ENCODE measurements at regions not wholly inside any gene's neighbourhood (a gene's known extent, or its start where the extent isn't known, plus 50 kb on each side); places are given as distances from the start of the nearest gene placed in this dataset.
"Not testable (repeated sequence)": the region's sequence is repeated elsewhere in the genome, so short reads cannot be mapped to it uniquely, and the experiment has no call there.

DNA sequence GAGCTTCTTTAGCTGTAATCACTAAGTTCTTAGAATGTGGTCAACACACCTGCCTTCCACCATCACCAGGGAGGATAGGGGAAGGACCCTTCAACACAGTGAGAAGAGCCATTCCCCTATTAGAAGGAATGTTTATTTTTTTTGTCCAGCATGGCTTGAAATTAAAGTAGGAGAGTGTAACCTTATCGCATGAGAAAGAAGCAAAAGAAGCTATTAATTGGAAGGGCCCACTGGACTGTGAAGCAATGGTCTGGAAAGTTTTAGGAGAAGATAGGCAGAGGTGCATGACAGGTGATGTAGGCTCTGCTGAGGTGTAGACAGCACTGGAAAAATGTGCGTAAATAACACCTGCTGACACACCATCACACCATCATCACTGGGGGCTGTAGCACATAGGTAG is 1526.0 kb downstream of the MAT2B start:
- no peak for DNase-seq

DNA sequence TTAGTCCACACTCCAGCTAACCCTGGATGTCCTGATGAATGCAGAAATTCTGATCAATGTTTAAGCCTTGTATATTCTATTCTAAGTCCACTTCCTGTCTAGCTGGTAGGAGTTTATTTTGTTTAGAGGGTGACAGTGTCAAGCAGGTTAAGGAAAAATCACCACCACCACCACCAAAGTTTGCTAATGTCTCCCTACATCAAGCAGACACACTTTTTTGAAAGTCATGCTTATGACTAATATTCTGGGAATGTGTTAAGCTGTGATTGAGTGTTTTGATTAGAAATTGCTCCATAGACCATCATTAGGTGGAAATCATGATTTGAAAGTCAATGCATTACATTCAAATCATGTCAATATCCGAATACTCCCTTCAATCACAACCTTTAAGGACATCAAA is 1530.1 kb downstream of the MAT2B start:
- no peak for DNase-seq

DNA sequence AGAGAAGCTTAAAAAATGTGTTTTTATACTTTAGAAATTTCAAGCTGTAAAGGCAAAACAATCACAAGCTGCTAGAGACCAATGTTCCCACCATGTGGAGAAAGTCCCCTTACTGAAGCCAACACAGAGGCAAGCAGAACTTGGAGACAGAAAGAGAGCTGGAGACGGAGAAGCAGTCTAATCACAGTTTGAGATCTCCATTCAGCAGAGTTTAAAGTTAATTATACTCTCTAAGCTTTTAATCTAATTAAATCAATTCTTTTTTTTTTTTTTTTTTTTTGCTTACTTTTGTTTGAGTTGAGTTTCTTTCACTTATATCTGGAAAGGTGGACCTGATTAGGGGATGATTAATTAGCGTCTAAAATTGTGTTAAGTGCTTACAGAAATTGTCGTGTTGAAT is 1534.3 kb downstream of the MAT2B start:
- no peak for DNase-seq

DNA sequence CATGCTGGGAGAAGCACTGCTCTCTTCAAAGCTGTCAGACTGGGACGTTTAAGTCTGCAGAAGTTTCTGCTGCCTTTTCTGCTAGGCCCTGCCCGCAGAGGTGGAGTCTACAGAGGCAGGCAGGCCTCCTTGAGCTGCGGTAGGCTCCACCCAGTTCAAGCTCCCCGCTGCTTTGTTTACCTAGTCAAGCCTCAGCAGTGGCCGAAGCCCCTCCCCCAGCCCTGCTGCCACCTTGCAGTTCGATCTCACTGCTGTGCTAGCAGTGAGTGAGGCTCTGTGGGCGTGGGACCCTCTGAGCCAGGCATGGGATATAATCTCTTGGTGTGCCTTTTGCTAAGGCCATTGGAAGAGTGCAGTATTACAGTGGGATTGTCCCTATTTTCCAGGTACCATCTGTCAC is 1540.5 kb downstream of the MAT2B start:
- DNase-seq, result not testable (repeated sequence)

DNA sequence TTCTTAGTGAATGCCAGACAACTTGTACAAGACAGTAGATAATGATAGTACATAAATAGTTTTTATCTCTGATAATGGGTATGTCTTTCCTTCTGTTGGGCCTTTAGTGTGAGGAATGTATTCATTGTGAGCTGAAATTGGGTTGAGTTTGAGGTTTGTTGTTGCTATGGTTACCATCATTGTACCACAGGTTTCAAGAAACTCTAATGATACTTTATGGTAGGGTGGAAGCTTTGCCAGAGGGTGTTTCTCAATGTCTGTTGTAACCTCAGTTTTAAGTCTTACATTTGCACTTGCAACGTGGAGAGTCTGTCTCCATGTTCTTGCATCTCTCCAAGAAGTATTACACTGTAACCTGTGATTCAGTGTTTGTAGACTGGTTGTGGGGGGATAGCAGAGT is 1550.1 kb downstream of the MAT2B start:
- DNase-seq, result no peak

DNA sequence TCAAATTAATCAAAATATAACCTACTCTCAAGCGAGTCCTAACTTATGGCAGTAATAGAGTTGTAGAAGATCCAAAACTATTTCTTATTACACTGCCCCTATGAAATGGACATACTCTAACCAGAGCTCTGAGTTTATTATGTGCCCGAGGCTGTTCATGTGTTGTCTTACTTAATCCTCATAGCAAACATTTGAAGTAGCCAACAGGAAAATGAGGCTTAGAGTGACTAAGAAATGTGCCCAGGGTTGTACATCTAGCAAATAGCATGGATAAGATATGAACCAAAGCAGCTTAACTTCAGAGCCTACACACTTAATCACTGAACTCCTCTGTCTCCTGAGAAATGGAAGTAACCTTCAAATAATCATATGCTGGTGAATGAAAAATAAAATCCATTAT is 1551.7 kb downstream of the MAT2B start:
- DNase-seq, result no peak

DNA sequence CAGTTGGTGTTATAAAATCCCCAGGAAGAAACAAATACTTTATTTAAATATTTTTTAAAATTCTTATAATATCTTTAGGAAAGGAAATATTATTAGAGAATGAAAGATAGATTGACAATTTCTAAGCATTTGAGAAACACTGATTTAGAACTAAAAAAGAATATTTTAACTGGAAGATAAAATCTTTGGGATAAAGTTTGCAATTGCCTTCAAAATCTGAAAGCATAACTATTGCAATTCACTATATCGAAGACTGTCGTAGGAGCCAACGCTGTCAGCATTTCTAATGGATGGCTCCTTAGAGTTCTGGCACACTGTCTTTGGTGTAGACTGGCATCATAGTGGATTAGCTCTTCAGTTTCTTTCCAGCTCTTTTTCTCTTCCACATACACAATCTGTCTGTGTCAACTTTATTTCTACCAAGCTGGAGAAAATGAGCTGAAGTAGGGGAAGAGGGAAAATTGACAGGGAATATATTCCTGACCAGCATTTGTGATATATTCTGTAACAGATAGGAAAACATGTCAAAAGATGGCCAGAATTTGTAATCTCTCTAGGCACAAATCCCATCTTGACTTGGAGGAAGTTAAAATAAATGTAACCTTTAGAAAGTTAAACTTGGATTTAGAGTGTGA is 1561.4 kb downstream of the MAT2B start:
- DNase-seq, result no peak

DNA sequence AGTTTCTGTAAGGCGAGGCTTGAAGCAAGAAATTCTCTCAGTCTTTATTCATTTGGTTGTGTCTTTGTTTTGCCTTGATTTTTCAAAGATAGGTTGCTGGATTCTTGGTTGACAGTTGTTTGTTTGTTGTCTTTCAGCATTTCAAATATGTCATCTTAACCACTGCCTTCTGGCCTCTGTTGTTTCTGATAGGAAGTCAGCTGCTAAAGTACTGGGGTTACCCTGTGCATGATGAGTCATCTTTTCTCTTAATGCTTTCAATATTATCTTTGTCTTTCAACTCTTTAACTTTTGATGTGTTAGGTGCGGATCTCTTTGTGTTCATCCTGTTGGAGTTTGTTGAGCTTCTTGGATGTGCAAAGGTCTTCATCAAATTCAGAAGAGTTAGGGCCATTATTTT is 1571.3 kb downstream of the MAT2B start:
- no peak for DNase-seq

DNA sequence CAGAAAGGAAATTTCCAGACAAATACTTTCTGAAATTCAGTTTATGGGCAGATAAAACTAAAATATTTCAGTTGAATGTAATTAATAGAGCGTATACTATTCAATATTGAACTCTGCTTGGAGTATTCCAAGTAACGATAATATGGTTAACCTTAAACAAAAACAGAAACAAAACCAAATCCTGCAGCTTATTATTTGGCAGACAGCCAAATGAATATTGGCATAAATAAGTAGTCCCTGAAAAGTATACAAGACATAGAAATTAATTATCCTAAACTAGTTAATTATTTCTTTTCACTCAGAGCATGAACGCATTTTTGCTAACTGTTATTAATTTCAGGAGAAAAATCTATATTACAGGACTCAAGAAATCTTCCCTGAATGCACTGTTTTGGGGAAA is 1574.0 kb downstream of the MAT2B start:
- no peak for DNase-seq

DNA sequence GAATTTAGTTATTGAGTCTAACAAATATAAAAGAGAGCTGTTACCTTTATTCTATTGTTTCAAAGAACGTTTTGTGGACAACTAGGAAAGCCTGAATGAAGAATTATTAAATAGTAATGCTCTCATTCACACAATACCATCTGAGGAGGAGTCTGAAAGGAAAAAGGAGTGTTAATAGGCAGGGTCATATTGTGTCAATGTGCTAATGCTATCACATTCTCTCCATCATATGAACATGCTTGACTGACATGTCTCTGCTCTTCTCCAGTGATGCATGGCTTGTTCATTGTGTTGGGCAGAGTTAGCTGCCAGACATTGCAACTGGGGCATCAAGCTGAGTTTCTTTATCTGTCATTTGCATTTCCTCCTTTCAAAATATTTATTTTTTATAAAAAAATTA is 1578.0 kb downstream of the MAT2B start:
- DNase-seq, result no peak

DNA sequence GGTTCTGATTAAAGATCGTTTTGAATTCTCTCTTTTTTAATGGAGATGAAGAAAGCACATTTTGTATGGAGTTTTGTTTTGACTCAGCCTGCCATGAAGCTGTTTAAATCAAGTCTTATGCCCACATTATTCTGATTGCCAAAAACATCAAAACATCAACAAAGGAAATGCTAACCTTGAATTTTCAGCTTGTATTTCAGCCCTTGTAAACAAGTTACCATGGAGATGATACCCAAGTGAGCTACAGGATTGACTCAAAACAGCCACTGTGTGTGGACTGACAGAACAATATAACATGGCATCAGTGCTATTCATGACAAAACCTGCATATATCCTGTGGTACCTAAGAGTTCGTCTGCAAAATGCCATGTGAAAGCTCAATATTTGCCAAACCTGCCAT is 1581.0 kb downstream of the MAT2B start:
- DNase-seq, result no peak

DNA sequence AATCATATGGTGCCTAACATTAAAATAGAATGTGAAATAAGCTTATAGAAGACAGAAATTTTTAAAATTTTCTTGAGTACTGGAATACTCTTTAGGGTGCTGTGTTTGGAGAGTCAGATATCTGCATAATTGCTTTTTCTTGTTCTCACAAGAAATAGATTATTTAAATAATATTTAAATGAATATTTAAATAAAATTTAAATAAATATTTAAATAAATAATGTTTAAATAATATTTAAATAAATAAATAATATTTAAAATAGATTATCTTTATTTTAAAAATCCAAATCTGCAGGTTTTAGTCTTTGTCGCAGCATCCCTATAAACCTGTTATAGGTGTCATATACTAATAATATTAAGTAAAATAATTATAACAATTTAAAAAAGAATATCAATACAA is 1589.4 kb downstream of the MAT2B start:
- no peak for DNase-seq

DNA sequence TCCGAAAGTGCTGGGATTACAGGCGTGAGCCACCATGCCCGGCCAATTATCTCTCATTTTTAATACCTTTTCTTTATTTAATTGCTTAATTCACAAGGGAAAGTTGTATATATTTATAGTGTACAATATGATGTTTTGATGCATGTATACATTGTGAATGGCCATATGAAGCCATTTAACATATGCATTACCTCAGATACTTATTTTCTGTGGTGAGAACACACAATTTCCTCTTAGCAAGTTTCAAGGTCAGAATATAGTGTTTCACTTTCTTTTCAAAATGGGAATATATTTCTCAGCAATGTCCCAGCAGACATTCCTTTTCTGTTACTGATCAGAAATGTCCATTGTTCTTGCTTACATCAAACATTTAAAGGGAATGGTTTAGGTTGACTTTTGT is 1596.3 kb downstream of the MAT2B start:
- DNase-seq, result no peak

DNA sequence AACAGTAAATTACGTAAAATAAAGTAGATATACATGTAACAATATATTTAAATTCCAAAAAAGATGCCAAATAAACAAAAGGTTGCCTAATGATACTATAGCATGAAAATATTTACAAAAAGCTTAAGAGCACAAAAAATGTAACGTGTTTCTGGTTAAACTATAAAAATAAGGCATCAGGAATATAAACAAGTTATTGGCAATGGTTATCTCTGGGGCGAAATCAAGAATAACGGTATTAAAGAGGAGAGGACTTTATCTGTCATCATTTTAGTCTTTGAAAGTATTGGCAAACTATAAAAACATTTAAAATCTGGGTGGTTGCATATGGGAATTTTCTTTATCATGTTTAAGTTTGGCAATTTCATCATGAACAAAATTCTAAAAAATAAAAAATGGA is 1599.2 kb downstream of the MAT2B start:
- DNase-seq, result no peak

DNA sequence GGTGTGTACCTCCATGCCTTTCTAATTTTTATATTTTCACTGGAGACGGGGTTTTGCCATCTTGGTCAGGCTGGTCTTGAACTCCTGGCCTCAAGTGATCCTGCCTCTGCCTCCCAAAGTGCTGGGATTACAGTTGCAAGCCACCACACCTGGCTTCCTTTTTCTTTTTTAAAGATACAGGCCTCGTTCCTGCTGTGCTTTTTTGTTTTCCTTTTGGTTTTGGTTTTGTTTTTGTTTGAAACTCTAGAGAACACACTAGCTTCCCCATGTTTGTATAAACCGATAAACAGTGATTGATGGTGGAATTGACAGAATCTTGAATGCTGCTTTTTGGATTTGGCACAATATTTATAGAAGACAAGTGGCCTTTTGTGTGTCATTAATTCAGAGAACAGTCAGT is 1603.4 kb downstream of the MAT2B start:
- DNase-seq, result no peak

DNA sequence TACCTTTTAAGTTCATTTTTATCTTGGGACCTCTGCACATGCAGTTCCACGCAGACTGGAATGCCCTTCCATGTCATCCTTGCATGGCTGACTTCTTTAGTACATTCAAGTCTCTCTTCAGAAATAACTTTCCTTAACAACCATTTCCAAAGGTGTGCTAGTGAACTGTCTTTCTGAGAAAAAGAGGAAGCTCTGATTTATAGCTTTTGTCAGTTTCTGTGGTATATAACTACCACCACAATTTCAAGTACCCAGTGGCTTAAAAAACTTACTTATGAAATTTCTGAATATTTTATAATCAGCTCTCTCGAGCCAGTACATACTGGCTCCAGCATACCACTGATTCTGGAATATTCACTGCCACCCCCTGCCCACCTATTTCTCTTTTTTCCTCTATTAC is 1613.8 kb downstream of the MAT2B start:
- DNase-seq, result no peak

DNA sequence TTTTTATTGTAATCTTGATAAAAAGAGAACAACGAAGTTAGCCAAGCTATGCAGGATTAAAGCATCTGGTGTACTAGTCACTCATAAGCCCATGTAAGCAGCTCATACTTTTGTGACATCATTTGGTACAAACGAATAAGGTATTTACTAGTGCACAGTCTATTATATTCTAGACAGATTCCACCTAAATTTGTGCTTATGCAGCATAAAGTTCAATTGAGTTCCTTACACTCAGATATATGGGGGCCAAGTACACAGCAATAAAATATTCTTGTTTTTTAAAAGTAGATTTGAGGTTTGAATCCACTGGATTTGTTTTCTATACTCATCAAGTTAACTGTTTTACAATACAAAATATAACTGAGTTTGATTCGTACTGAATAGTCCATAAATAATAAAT is 1621.2 kb downstream of the MAT2B start:
- DNase-seq, result no peak

DNA sequence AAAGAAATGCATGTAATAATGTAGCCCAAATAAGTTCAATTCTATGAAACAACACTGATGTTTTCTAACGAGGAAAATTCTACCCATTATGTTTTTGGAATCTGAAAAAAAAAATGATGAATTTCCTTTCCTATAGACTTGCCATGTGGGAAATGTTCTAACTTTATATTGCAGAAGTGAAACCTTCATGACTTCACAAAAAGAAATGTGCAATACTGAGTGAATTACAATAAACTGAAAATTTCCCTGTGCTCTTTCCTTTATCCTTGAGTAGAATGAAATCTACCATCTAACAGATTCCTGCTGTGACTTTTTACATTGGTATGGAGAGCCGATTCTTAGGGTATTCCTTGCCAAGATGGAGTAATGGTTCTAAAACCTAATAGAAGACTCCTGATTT is 1622.5 kb downstream of the MAT2B start:
- DNase-seq, result no peak

DNA sequence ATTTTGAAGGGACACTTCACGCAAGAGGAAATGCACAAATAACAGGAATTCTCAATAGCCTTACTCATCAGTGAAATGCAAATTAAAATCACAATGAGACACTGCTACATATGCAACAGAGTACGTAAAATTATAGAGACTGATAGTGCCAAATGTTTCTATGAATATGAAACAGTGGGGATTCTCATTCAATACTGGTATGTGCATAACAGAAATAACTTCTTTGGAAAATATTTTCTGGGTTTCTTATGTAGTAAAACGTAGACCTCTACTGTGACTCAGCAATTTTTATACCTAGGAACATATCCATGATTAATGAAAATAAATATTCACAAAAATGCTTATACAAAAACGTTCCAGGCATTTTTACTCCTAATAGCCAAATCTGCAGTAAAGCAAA is 1625.2 kb downstream of the MAT2B start:
- no peak for DNase-seq

DNA sequence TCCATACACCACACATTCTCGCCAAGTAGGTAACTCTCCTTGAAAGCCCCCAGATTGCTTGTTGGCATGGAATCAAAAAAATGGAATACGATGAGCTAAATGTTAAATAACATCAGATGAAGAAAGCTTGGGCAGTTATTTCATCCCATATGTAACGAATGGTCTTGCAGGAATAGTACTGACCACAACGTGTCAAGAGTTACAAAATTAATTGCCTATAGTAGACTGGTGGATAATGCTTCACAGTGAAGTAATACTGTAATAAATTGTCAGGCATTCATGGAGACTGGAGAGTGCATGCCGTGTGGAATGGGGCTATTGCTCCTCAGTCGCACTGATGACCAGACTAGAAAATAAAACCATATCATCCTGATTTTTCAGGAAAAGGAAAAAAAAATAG is 1628.7 kb downstream of the MAT2B start:
- no peak for DNase-seq

DNA sequence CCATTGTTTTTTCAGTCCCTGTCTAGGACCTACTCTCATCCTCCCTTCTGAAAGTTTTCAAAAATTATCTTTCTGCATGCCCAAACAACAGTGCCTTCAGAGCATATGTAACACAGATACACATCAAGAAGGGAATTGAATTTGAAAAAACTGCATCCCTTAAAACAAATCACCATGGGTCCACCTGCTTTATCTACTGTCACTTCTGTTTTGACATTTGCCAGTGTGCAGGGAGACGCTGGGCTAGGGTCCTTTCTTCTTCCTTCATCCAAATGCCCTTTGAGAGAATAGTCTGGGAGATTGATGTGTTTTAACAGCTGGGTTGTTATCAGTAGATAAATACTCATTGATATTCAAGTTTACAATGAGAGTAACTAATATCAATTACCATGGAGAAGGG is 1630.1 kb downstream of the MAT2B start:
- DNase-seq, result no peak

DNA sequence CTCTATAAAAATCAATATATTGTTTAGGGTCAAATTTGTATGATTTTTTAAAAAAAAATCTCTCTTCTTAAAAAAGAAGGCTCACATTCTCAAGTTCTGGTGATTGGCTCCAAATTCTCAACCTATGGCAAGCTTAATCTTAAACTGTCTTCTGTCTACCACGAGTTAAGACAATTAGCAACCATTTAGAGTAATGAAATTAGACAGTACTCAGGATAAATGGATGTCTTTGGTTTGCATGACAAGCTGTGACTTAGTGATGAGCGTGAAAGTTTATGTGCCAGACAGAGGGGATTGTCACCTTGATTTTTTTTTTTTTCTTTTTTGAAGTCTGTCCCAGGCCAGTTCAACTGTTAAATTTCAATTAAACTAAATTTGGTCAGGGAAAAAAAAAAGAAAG is 1632.3 kb downstream of the MAT2B start:
- no peak for DNase-seq

DNA sequence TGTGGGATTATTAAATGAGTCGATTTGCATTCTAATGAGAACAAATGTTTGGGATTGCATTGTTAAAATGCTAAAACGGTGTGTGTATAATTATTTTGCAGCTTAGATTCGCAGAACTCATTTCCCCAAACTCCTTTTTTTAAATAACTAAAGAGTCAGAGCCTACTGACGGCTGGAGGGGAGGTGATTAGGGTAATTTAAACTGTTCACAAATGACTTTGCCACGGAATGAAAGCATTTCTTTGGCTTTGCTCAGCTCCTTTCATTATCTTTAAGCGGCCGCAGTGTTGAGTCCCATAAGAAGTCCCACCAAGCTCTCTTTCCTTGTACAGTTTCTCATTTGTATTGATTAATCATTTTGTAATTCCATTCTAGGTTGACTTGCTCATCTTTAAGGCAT is 1632.8 kb downstream of the MAT2B start:
- DNase-seq, result no peak

DNA sequence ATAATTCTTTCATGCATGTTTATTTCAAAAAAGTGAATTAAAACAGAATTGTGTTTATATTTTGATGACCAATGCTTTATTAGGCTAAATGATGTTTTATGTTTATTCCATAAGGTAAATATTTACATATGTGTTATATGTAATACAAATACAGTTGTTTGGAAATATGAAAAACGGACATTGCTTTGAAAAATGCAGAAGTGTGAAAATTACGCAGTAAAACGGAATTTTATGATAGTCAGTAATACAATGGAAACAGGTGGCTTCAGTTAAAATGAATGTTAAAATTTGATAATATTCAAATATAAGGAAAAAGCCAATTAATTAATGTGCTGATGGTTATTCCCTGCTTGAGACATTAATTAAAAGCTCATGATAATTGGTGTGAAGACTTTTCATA is 1633.8 kb downstream of the MAT2B start:
- no peak for DNase-seq

DNA sequence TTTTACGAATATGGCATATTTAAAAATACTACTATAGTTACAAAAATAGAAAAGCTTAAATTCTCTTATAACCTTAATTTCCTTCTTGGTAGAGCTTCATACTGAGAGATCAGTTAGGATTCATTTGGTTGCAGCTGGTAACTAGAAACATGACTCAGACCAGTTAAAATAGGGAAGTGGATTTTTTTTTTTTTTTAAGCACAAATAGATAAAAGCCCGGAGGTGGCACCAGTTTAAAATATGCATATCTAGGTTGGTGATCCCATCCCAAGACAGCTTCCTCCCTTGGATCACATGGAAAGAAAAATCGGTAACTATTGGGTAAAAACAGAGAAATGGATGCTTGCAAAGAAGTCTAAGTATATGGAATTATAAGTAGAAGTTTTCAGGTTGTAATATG is 1634.3 kb downstream of the MAT2B start:
- DNase-seq, result no peak

DNA sequence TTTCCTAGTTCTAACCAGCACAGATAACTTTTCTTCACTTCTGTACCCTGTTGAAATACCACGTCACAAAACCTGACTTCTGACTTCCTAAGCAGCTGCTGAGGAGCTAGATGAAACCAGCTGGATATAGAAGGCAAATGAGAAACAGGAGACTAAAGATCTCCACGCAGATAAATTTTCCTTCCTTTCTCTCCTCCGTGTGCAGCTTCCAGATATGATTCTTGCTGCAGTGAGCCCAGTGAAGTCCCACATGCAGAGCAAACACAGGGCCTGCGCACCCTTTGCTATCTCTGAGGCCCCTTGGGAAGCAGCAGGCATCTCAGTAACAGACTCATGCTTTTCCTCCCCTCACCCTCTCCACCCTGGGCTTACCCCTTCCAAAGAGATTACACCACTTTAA is 1638.3 kb downstream of the MAT2B start:
- no peak for DNase-seq

Data from CD4-positive, alpha-beta T cell treated with Interleukin-6 for 4 hours (primary cell).